Stimulated activated CD8-positive, alpha-beta memory T cell treated with anti-CD3 and anti-CD28 coated beads, Interleukin-4, amount 100 ng/mL, for 4 hours (primary cell): ENCODE measurements at regions not wholly inside any gene's neighbourhood (a gene's known extent, or its start where the extent isn't known, plus 50 kb on each side); places are given as distances from the start of the nearest gene placed in this dataset.

Experiments
- DNase-seq, 2 donors: peaks; one replicate each; pipeline ENCODE4 v3.0.0-alpha.2; 2020; ENCODE audit warnings: low read depth in 2 of 2, low spot score in 1 of 2

GRCh38 chr15:36239509-36239908 is 339.9 kb upstream of the CDIN1 start:
- no peak for DNase-seq

DNA sequence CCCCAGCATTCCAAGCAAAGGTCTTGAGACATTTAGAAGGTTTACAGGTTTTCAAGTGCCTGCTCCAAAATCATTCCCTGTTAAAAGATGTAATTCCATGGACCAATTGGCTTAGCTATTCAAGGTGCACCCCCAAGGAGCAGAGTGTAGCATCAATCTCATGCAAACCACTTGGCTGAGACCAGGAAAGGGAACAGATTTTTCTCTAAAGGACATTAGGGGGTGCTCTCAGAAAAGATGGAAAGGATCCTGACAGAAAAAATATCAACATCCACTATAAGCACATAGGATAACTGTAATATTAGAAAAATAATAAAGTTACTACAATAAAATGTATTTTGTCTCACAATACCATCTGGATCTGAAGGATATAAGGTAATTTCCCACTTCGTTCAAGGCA is 328.0 kb upstream of the CDIN1 start:
- DNase-seq = no peak

GRCh38 chr15:36252146-36252711 is 327.2 kb upstream of the CDIN1 start:
- DNase-seq = no peak

GRCh38 chr15:36254426-36254825 is 325.0 kb upstream of the CDIN1 start:
- no peak for DNase-seq

DNA sequence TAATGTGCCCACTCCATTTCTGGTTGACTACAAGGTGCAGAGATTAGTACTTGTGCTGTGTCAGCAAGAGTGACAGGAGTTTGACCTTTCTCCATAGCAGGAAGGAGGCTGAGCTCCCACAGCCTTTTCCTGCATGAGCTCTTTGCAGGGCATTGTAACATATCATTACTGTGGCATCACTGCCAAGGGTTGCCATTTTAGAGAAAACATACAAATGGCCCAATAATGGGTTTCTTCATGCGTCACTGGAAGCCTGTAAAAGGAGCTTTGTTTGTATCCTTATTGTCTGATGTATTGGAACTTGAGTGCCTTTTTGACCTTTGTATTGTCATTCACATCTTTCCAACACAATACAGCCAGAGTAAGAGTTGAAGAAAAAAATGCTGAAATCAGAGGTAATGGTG is 323.0 kb upstream of the CDIN1 start:
- no peak for DNase-seq

DNA sequence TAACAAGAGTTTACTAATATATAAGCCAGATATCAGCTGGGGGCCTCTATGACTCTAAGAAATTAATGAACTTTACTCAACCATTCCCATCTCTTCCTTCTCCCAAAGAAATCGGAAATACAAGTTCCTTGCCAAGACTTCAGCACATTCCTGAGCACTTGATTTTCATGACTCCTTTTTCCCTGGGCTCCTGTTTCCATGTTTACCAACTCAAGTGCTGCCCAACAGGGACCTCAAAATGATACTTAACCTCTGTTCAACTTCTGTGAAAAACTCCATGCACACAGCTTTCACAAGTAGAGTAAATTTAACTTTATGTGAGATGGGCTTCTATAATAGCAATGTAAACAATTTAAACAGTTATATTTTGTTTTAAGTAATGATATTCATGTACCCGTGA is 315.8 kb upstream of the CDIN1 start:
- no peak for DNase-seq

DNA sequence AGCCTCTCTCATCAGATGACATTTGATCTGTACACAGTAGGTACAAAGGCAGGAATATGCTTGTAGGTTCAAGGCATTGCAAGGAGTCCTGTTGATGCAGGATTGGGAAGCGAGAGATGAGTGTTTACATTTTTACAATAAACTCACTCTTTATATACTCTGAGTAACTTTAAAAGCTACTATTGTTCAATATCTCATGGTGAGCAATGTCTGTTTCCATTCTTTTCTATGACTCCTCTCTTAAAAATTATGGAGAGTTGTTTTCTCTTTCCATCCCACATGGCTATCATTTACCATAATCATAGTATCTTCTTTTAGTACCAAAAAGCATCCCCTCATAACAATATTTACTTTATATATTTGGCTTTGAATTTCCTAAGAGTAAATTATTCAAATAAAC is 314.0 kb upstream of the CDIN1 start:
- DNase-seq = no peak

DNA sequence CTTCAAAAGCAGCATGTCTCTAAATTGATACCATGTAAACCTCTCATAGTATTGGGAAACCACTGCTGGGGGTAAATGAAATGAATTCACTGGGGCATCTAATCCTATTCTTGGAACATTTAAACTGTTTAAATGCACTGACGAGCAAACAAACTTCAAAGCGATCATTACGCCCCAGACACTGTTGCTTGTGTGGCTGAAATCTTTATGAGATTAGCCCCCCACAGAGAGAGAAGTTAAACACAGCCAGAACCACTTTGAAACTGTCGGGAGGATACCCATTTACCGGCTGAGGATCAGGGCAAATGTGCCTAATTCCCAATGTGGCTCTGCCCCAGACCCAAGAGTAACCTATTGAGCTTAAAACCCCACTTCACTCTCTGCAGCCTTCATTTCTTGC is 308.4 kb upstream of the CDIN1 start:
- no peak for DNase-seq

DNA sequence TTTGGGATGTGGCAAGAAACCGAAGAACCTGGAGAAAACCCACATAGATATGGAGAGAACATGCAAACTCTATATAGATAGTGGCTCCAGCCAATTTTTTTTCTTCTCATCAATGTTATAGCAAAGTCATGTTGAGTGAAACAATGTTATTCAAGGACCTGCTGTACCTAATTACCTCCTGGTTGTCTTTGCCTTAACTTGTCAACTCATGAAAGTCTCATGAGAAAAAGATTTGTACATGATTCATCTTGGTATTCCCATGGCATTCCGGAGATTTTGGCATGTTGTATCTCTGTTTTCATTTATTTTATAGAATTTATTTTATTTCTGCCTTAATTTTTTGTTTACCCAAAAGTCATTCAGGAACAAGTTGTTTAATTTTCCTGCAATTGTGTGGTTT is 303.8 kb upstream of the CDIN1 start:
- DNase-seq = no peak

DNA sequence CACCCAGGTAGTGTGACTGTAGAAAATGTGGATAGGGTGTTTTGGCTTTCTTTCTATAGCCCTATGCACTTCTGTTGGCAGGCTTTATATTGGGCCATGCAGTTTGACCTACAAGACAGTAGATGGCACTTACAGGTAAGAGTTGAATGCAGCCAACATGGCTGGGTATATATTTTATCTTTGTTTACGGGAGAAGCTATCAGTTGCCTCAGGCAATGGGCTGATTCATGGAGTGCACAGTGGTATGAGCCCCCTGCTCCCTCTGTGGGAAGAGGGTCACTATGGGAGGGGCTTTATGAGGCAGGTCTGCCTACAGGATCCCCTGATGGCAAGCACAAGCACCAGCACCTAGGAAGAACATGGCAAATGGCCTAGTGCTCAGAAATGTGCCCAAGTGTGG is 301.2 kb upstream of the CDIN1 start:
- no peak for DNase-seq

GRCh38 chr15:36282821-36283220 is 296.6 kb upstream of the CDIN1 start:
- no peak for DNase-seq

DNA sequence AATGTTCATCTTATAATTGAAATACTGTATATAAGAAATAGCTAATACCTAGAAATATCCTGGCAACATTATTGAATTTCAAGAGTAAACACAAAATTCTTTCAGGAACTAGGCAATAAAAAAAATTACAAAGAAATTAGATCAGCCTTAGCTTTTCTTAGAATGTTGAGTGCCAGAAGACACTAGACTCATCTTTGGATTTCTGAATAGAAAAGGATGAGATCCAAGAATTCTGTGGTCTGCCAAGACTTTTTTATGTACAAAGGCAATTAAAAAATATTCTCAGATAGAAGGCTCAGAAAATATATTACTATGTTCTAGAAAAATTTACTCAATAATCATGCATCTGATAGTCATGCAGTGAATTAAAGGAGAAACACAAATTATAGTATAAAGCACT is 294.5 kb upstream of the CDIN1 start:
- DNase-seq = no peak

GRCh38 chr15:36291501-36291900 is 287.9 kb upstream of the CDIN1 start:
- no peak for DNase-seq

- no peak for DNase-seq
These were observed 285.1 kb upstream of the CDIN1 start for GRCh38 chr15:36294359-36294758.

DNA sequence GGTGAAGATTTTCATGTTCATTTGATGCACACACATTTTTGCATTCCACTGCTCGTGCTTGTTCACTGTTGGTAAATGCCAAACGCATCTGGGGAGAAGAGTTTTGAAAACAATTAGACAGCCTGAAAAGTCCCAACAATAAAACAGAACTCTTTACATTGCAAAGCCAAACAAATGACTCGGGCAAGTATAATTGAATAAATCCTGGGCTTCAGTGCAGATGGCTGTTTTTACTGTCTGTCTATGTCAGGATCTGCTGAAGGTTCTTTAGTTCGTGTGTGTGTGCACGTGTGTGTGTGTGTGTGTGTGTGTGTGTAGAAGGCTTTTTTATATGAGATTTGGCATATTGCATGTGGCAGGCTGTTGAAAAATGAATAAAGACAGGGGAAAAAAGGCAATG is 277.5 kb upstream of the CDIN1 start:
- no peak for DNase-seq

GRCh38 chr15:36313021-36313420 is 266.4 kb upstream of the CDIN1 start:
- DNase-seq = no peak

GRCh38 chr15:36313736-36314280 is 265.6 kb upstream of the CDIN1 start:
- no peak for DNase-seq

DNA sequence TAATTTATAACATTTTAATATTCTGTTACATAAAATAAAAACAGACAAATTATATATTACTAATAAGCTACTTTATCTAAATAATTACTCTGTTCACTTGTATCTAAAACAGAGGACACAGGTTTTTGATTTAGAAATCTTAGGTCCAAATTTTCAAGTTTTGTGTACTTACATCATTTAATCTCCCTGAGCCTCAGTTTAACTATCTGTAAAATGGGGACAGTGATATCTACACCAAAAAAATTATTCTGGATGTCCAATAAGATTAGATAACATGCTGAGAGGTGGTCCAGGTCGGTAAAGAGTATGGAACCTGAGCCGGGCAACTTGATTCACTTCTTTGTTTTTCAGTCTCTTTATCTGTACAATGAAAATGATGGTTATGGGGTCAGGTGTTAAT is 263.8 kb upstream of the CDIN1 start:
- no peak for DNase-seq

DNA sequence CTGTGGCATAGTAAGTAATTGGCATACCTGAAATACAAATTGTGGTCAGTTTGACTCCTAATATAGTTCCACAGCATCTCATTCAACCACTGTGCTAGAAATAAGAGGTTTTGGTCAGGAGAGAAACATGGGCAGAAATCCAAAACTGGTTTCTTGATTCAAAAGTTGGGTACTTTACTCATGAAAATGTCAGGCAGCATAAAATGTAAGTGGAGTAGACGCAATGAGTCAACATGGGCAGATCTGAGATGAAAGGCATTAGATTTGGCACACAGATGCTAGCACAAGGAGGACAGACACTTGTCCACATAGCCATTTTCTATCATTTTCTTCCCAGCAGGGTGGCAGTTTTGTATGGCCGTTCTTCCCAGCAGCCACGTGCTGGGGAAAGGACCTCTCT is 255.8 kb upstream of the CDIN1 start:
- no peak for DNase-seq

DNA sequence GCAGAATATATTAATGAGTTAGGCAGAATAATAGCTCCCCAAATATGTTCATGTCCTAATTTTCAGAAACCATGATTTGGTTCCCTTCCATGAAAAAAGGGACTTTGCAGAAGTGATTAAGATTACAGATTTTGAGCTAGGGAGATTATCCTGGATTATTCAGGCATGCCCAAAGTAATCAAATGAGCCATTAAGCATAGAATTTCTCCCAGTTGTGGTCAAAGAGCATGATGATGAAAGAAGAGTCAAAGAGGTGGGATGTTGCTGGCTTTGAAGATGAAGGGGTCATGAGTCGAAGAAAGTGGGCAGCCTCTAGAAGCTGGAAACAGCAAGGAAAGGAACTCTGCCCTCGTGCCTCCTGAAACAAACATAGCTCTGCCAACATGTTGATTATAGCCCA is 254.2 kb upstream of the CDIN1 start:
- no peak for DNase-seq

DNA sequence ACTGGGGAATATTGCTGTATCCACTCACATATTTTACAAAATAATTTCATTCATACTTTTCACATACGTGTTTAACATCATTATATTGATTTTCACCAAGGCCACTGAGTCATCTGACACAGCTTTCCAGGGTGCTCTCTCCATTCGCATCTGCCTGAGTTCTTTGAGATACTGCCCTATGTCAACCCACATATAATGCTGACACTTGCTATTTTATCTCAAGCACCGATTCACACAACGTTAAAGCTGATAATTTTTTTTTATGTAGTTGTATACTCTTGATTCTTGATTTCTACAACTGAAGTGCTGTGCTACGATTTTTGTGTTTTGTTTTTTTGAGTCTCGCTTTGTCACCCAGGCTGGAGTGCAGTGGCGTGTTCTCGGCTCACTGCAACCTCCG is 249.8 kb upstream of the CDIN1 start:
- no peak for DNase-seq

GRCh38 chr15:36330598-36330997 is 248.8 kb upstream of the CDIN1 start:
- no peak for DNase-seq

DNA sequence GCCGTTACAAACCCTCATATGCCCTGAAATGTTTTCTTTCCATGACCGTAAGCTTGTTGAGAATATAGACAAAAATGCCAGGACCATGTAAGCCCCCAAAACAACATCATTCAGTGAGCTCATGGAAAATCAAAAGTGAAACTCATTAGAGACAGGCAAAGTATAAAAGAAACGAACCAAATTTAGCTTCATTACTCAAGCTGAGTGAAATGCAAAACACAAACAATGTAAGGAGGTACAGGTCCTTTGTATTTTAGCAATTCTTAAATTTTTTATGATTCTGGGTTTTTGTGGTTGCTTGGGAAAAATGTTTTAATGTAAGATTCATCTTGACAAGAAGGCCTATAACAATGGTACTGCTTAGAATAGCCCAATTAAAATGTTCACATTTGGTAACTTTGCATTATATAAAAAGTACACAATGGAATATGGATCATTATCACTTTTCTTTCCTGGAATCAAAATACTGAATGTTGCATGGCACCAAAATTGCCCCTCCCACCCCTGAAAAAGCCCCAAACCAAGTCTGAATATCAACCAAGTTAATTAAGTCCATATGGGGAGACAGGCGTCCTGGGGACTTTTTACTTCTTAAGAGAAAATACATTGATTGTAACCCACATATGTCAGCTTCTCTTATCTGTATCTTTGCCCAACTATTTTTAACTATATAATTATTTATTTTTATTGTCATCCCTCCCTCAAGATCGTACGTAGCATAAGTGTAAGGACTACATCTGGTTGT is 247.7 kb upstream of the CDIN1 start:
- DNase-seq = no peak
